A549 (cell line): ENCODE measurements at regions not wholly inside any gene's neighbourhood (a gene's known extent, or its start where the extent isn't known, plus 50 kb on each side); places are given as distances from the start of the nearest gene placed in this dataset.

Experiments used
- ATAC-seq, 2 experiments: fragments of 200-7000 bp in 1 of 2; fragments of >200 bp in 1 of 2; cut with Nextera tagmentation in 1 of 2; cut with Tn5 transposase in 1 of 2; 3 replicates each; pipeline versions ENCODE4 v1.8.0 to v1.9.1; 2018 to 2020; ENCODE audit warnings: mild to moderate bottlenecking in 1 of 2, moderate library complexity in 1 of 2
- CTCF ChIA-PET: fragments of 300-600 bp; sonication (Branson Sonifier 250); formaldehyde crosslinking; extraction: SDS; loops from one replicate; lab custom pipeline; 2021; ENCODE audit warnings: antibody characterized with exemption, inconsistent platforms; lab: Yijun Ruan, JAX
- POLR2A ChIA-PET: fragments of 350-600 bp; formaldehyde crosslinking; extraction: SDS; loops from one replicate; lab custom pipeline; 2021; ENCODE audit warnings: antibody characterized with exemption, inconsistent platforms; lab: Yijun Ruan, JAX
- DNase-seq, 2 experiments: peaks; one replicate each; pipeline versions ENCODE4 v3.0.0 to v3.0.0-alpha.2; 2011 to 2016; ENCODE audit warnings: low read depth in 1 of 2, low spot score in 1 of 2
- FAIRE-seq: peaks from 2 replicates; lab custom pipeline; 2011; peaks lifted over from hg19 to GRCh38; lab: Jason Lieb, UNC
- H3K27ac ChIP-seq, 2 experiments: fragments of >200 bp; sonication (Bioruptor Twin); formaldehyde crosslinking; 3 replicates each; pipeline ENCODE4 v1.5.1; 2016 to 2017
- H3K4me1 ChIP-seq: fragments of >200 bp; sonication (Bioruptor Twin); formaldehyde crosslinking; 3 replicates; pipeline ENCODE4 v1.6.1; 2016
- H3K4me2 ChIP-seq: fragments of >200 bp; sonication (Bioruptor Twin); formaldehyde crosslinking; 3 replicates; pipeline ENCODE4 v1.6.1; 2016
- H3K4me3 ChIP-seq: fragments of >200 bp; sonication (Bioruptor Twin); formaldehyde crosslinking; 3 replicates; pipeline ENCODE4 v1.5.1; 2016
- H3K9me3 ChIP-seq: fragments of >200 bp; sonication (Bioruptor Twin); formaldehyde crosslinking; 3 replicates; pipeline ENCODE4 v1.6.1; 2016
- ATOH8 ChIP-seq: fragments of 250-450 bp; sonication (Bioruptor Pico); IDR thresholded peaks from 2 replicates; pipeline ENCODE4 v1.5.0; 2020; ENCODE audit warnings: low read depth, mild to moderate bottlenecking, moderate library complexity
- CBX8 ChIP-seq: fragments of 200-600 bp; sonication (generic); IDR thresholded peaks from 2 replicates; pipeline ENCODE4 v1.6.1; 2016
- CEBPB ChIP-seq, 2 experiments: fragments of >200 bp in 1 of 2; sonication (Bioruptor Twin) in 1 of 2; formaldehyde crosslinking in 1 of 2; IDR thresholded peaks; 2 replicates each; pipeline ENCODE4 v1.6.1; 2012 to 2016
- FOSB ChIP-seq: fragments of 250-450 bp; sonication (Bioruptor Pico); IDR thresholded peaks from 2 replicates; pipeline ENCODE4 v1.5.0; 2020; ENCODE audit warnings: mild to moderate bottlenecking, moderate library complexity
- FOSL2 ChIP-seq, 2 experiments: fragments of 450-650 bp in 1 of 2; fragments of >200 bp in 1 of 2; sonication (Bioruptor Twin) in 1 of 2; formaldehyde crosslinking; IDR thresholded peaks; 2 replicates each; pipeline versions ENCODE4 v1.5.0 to v1.6.1; 2016 to 2020; ENCODE audit warnings: mild to moderate bottlenecking in 1 of 2, moderate library complexity in 1 of 2
- HOXA7 ChIP-seq: fragments of 250-450 bp; sonication (Bioruptor Pico); IDR thresholded peaks from 2 replicates; pipeline ENCODE4 v1.5.0; 2020; ENCODE audit warnings: mild to moderate bottlenecking, moderate library complexity
- HOXB13 ChIP-seq: fragments of 250-450 bp; sonication (Bioruptor Pico); IDR thresholded peaks from 2 replicates; pipeline ENCODE4 v1.5.0; 2020; ENCODE audit warnings: low read depth, mild to moderate bottlenecking, moderate library complexity
- JUNB ChIP-seq: fragments of >200 bp; sonication (Bioruptor Twin); formaldehyde crosslinking; IDR thresholded peaks from 2 replicates; pipeline ENCODE4 v1.6.1; 2016
- KDM1A ChIP-seq: fragments of 200-600 bp; sonication (generic); IDR thresholded peaks from 2 replicates; pipeline ENCODE4 v1.6.1; 2016; ENCODE audit warnings: low read depth, mild to moderate bottlenecking
- MAX ChIP-seq: IDR thresholded peaks from 2 replicates; pipeline ENCODE4 v1.6.1; 2012
- MAZ ChIP-seq: fragments of 150-350 bp; IDR thresholded peaks from 2 replicates; pipeline ENCODE4 v1.6.1; 2014; ENCODE audit warnings: antibody characterized with exemption, low read depth, low read length, borderline replicate concordance
- MYC ChIP-seq: IDR thresholded peaks from 2 replicates; pipeline ENCODE4 v1.6.1; 2012; ENCODE audit warnings: mild to moderate bottlenecking, inconsistent platforms, low read length, improper control_type of control experiment, borderline replicate concordance
- NPAS2 ChIP-seq: fragments of 250-450 bp; sonication (Bioruptor Pico); IDR thresholded peaks from 2 replicates; pipeline ENCODE4 v1.8.0; 2022; ENCODE audit warnings: mild to moderate bottlenecking, moderate library complexity, borderline replicate concordance
- PHF8 ChIP-seq: fragments of 200-600 bp; sonication (generic); IDR thresholded peaks from 2 replicates; pipeline ENCODE4 v1.6.1; 2016; ENCODE audit warnings: low read depth, mild to moderate bottlenecking, antibody characterized with exemption, moderate library complexity, borderline replicate concordance
- POLR2AphosphoS2 ChIP-seq: conservative IDR thresholded peaks from 2 replicates; pipeline ENCODE4 v1.6.1; 2012; ENCODE audit warnings: low read length, improper control_type of control experiment, inconsistent platforms
- RAD21 ChIP-seq, 2 experiments: fragments of >200 bp in 1 of 2; sonication (Bioruptor Twin) in 1 of 2; formaldehyde crosslinking in 1 of 2; IDR thresholded peaks in 1 of 2; conservative IDR thresholded peaks in 1 of 2; 2 replicates in 1 of 2; 3 replicates in 1 of 2; pipeline ENCODE4 v1.6.1; 2012 to 2018; ENCODE audit warnings: inconsistent platforms in 1 of 2
- RARB ChIP-seq: fragments of 250-450 bp; sonication (Bioruptor Pico); IDR thresholded peaks from 2 replicates; pipeline ENCODE4 v1.8.0; 2021; ENCODE audit warnings: mild to moderate bottlenecking, moderate library complexity
- RCOR1 ChIP-seq: fragments of 150-350 bp; IDR thresholded peaks from 2 replicates; pipeline ENCODE4 v1.6.1; 2014; ENCODE audit warnings: antibody characterized with exemption, low read length, low read depth
- RFX5 ChIP-seq: fragments of 450-650 bp; IDR thresholded peaks from 2 replicates; pipeline ENCODE4 v1.7.1; 2014; ENCODE audit warnings: antibody characterized with exemption, mild to moderate bottlenecking, moderate library complexity
- RNF2 ChIP-seq: fragments of 200-600 bp; sonication (generic); IDR thresholded peaks from 2 replicates; pipeline ENCODE4 v1.6.1; 2016; ENCODE audit warnings: low read depth, mild to moderate bottlenecking, antibody characterized with exemption, moderate library complexity, borderline replicate concordance
- TFCP2L1 ChIP-seq: fragments of 250-450 bp; sonication (Bioruptor Pico); IDR thresholded peaks from 2 replicates; pipeline ENCODE4 v1.5.0; 2021; ENCODE audit warnings: mild to moderate bottlenecking
- USF2 ChIP-seq: fragments of 450-650 bp; IDR thresholded peaks from 2 replicates; pipeline ENCODE4 v1.6.1; 2014; ENCODE audit warnings: antibody characterized with exemption
- ZFP36 ChIP-seq: fragments of 450-650 bp; IDR thresholded peaks from 2 replicates; pipeline ENCODE4 v1.6.1; 2014; ENCODE audit warnings: borderline replicate concordance; ENCODE audit not compliant: partially characterized antibody
- WGBS: methylation state at CpG from one replicate; pipeline ENCODE4 v1.1.6; 2017; ENCODE audit errors: missing lambda C conversion rate; 5-methylcytosine and 5-hydroxymethylcytosine counted together
- TF ChIP-seq, protein P1 (sequence below): fragments of >200 bp; sonication (Bioruptor Twin); formaldehyde crosslinking; IDR thresholded peaks from 3 replicates; pipeline ENCODE4 v1.6.1; 2016

DNA sequence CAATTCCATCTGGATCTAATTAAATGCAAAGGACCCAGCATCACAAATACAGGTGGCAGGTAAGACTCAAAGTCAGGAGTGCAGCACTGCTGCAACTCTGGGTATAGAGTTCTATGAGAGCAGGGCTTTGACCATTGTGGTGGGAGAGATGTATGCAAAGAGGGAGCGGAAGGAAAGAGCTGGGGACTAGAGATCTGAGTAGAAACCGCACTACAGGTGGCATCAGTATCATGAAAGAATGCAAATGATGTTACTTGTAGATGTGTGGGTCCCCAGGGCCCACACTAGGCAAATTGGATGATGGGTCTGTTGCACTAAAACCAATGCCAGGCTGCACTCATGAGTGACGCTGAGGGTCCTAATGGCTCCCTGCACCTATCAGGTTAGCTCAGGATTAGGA, 287.1 kb upstream of the ASIC2 start (continued):
- TF ChIP-seq TFCP2L1 (CRISPR knock-in tag) (no peak), RFX5 (no peak)

DNA sequence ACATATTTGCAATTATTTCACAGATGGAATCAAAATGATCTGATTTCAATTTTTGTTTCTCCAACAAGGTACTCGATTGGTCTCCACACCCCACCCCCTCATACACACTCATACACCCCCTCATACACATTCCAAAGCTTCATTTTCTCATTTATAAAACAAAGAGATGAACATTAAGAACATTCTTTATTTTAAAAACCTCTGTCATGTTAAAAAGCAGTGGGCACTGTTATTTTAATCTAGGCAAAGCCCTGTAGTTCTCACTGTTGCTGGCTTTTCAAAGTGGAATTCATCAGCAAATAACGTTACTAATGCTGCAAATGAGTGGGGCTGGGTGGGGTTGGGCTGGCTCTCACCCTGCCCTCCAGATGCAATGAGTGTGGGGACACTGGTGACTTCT, 289.6 kb upstream of the ASIC2 start:
- no peaks in the 10 kb centered on the region for H3K9me3 ChIP-seq
- DNase-seq (no peak), ATAC-seq (no peak), FAIRE-seq (no peak)
- no peak overlapping the region for H3K27ac ChIP-seq
- no peaks in the 10 kb centered on the region for H3K4me1 ChIP-seq
- H3K4me3 ChIP-seq: no peak overlapping the region
- no peak overlapping the region for H3K4me2 ChIP-seq
- 6% methylated on average over 2 of the region's 2 CpGs for WGBS
- ChIA-PET POLR2A (no interaction called here), CTCF (interaction anchor here (0.7 to 1.4 kb wide), 2 partner anchors 9 to 1108 kb away, joined by 3 to 8 read pairs; no protein-coding TSS in a partner anchor)
- TF ChIP-seq RNF2 (no peak), FOSB (CRISPR knock-in tag) (no peak), MYC (no peak), USF2 (no peak), ZFP36 (no peak), FOSL2 (IDR thresholded peaks at IDR 0.05) (no peak), FOSL2 (CRISPR knock-in tag; IDR thresholded peaks at IDR 0.05) (no peak), CEBPB (IDR thresholded peaks at IDR 0.05) (no peak), KDM1A (no peak), PHF8 (no peak), RAD21 (conservative IDR thresholded peaks at IDR 0.05 in 1 of 2, IDR thresholded peaks at IDR 0.05 in 1 of 2) (no peak), NPAS2 (no peak), HOXB13 (no peak), CBX8 (no peak), ATOH8 (CRISPR knock-in tag) (no peak), JUNB (no peak), MAX (no peak), HOXA7 (no peak)
- TF ChIP-seq, protein P1, sequence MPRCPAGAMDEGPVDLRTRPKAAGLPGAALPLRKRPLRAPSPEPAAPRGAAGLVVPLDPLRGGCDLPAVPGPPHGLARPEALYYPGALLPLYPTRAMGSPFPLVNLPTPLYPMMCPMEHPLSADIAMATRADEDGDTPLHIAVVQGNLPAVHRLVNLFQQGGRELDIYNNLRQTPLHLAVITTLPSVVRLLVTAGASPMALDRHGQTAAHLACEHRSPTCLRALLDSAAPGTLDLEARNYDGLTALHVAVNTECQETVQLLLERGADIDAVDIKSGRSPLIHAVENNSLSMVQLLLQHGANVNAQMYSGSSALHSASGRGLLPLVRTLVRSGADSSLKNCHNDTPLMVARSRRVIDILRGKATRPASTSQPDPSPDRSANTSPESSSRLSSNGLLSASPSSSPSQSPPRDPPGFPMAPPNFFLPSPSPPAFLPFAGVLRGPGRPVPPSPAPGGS: no peak

GRCh38 chr17:33583518-33584417, 290.7 kb upstream of the ASIC2 start:
- DNase-seq (no peak), FAIRE-seq (no peak), ATAC-seq (no peak)
- ChIA-PET CTCF (interaction anchor here (1.4 kb wide), 1 partner anchor 8 kb away, joined by 8 read pairs; no protein-coding TSS in a partner anchor), POLR2A (interaction anchor here (0.6 kb wide), 1 partner anchor 306 kb away, joined by 3 read pairs; no protein-coding TSS in a partner anchor)
- 29% methylated on average over 7 of the region's 7 CpGs for WGBS
- Histone ChIP-seq H3K4me3 (no peak overlapping the region), H3K9me3 (no peaks in the 10 kb centered on the region), H3K4me2 (no peak overlapping the region), H3K4me1 (no peaks in the 10 kb centered on the region), H3K27ac (no peak overlapping the region)
- no peak for TF ChIP-seq TFCP2L1 (CRISPR knock-in tag)
- no peak for TF ChIP-seq FOSB (CRISPR knock-in tag)
- no peak for TF ChIP-seq POLR2AphosphoS2
- no peak for TF ChIP-seq MAZ
- no peak for TF ChIP-seq RARB (CRISPR knock-in tag)
- TF ChIP-seq RCOR1: no peak
